Trophoblast cell (in vitro differentiated cells and primary cell): ENCODE measurements at regions not wholly inside any gene's neighbourhood (a gene's known extent, or its start where the extent isn't known, plus 50 kb on each side); places are given as distances from the start of the nearest gene placed in this dataset.

Source experiments
- DNase-seq, 2 donors: peaks; one replicate each; pipeline ENCODE4 v3.0.0-alpha.2; 2016
- H2AFZ ChIP-seq: 2 replicates; pipeline ENCODE4 v1.6.1; 2013; ENCODE audit warnings: low read length, moderate library complexity, mild to moderate bottlenecking; ENCODE audit not compliant: insufficient read depth, poor library complexity
- H2AK5ac ChIP-seq: 2 replicates; pipeline ENCODE4 v1.6.1; 2013; ENCODE audit warnings: mild to moderate bottlenecking, low read length
- H2BK120ac ChIP-seq: 2 replicates; pipeline ENCODE4 v1.6.1; 2013; ENCODE audit warnings: low read length, mild to moderate bottlenecking, moderate library complexity; ENCODE audit not compliant: insufficient read depth, poor library complexity
- H2BK12ac ChIP-seq: 2 replicates; pipeline ENCODE4 v1.6.1; 2013; ENCODE audit warnings: mild to moderate bottlenecking, low read length, moderate library complexity
- H2BK5ac ChIP-seq: 2 replicates; pipeline ENCODE4 v1.6.1; 2013; ENCODE audit warnings: low read length, low read depth, moderate library complexity, mild to moderate bottlenecking; ENCODE audit not compliant: poor library complexity
- H3K14ac ChIP-seq: 2 replicates; pipeline ENCODE4 v1.6.1; 2013; ENCODE audit warnings: mild to moderate bottlenecking, low read length
- H3K18ac ChIP-seq: 2 replicates; pipeline ENCODE4 v1.6.1; 2013; ENCODE audit warnings: mild to moderate bottlenecking, low read length
- H3K23ac ChIP-seq: 2 replicates; pipeline ENCODE4 v1.6.1; 2013; ENCODE audit warnings: low read length
- H3K27ac ChIP-seq: 2 replicates; pipeline ENCODE4 v1.5.1; 2013; ENCODE audit warnings: low read depth, mild to moderate bottlenecking, inconsistent platforms, low read length, moderate library complexity
- H3K27me3 ChIP-seq: 2 replicates; pipeline ENCODE4 v1.6.1; 2013; ENCODE audit warnings: inconsistent platforms, mild to moderate bottlenecking, low read length, moderate library complexity; ENCODE audit not compliant: insufficient read depth
- H3K36me3 ChIP-seq, 2 experiments: 1 replicate in 1 of 2; 2 replicates in 1 of 2; pipeline ENCODE4 v1.6.1; 2013; ENCODE audit warnings: low read length in 2 of 2, mild to moderate bottlenecking in 2 of 2, moderate library complexity in 1 of 2; ENCODE audit not compliant: insufficient read depth in 2 of 2, control insufficient read depth in 1 of 2
- H3K4ac ChIP-seq: 2 replicates; pipeline ENCODE4 v1.6.1; 2013; ENCODE audit warnings: low read depth, mild to moderate bottlenecking, low read length, moderate library complexity
- H3K4me1 ChIP-seq, 2 experiments: 1 replicate in 1 of 2; 2 replicates in 1 of 2; pipeline ENCODE4 v1.6.1; 2013; ENCODE audit warnings: low read length in 2 of 2, mild to moderate bottlenecking in 2 of 2, moderate library complexity in 1 of 2; ENCODE audit not compliant: insufficient read depth in 2 of 2, control insufficient read depth in 1 of 2
- H3K4me2 ChIP-seq: 2 replicates; pipeline ENCODE4 v1.6.1; 2013; ENCODE audit warnings: inconsistent platforms, mild to moderate bottlenecking, low read length, moderate library complexity
- H3K4me3 ChIP-seq: 2 replicates; pipeline ENCODE4 v1.5.1; 2013; ENCODE audit warnings: mild to moderate bottlenecking, low read depth, low read length, inconsistent platforms
- H3K79me1 ChIP-seq: one replicate; pipeline ENCODE4 v1.6.1; 2013; ENCODE audit warnings: low read length
- H3K79me2 ChIP-seq: 2 replicates; pipeline ENCODE4 v1.6.1; 2013; ENCODE audit warnings: low read length, mild to moderate bottlenecking; ENCODE audit not compliant: control insufficient read depth, insufficient read depth, poor library complexity
- H3K9ac ChIP-seq: 2 replicates; pipeline ENCODE4 v1.6.1; 2013; ENCODE audit warnings: mild to moderate bottlenecking, low read length
- H3K9me3 ChIP-seq: 2 replicates; pipeline ENCODE4 v1.6.1; 2013; ENCODE audit warnings: low read depth, mild to moderate bottlenecking, control low read depth, inconsistent platforms, low read length; ENCODE audit not compliant: insufficient read depth
- H4K12ac ChIP-seq: 2 replicates; pipeline ENCODE4 v1.6.1; 2013; ENCODE audit warnings: low read depth, mild to moderate bottlenecking, low read length, moderate library complexity
- H4K8ac ChIP-seq: 2 replicates; pipeline ENCODE4 v1.6.1; 2013; ENCODE audit warnings: low read depth, mild to moderate bottlenecking, low read length, moderate library complexity
- H4K91ac ChIP-seq: one replicate; pipeline ENCODE4 v1.6.1; 2013; ENCODE audit warnings: low read depth, mild to moderate bottlenecking, low read length, moderate library complexity
- WGBS: extraction: QIAGEN DNeasy Blood & Tissue Kit; methylation state at CpG from one replicate; pipeline ENCODE4 v1.1.7; 2013; ENCODE audit warnings: missing lambda C conversion rate; ENCODE audit not compliant: insufficient read length, insufficient coverage; ENCODE audit errors: extremely low coverage; 5-methylcytosine and 5-hydroxymethylcytosine counted together

GRCh38 chr1:218750216-218750970 is 405.3 kb downstream of the TGFB2 start:
- Histone ChIP-seq H2BK5ac (no peak overlapping the region), H3K79me2 (no peaks in the 10 kb centered on the region), H3K4me1 (peaks cover 0 to 5% of the 10 kb centered on the region in 2 experiments), H3K23ac (no peak overlapping the region), H3K18ac (no peak overlapping the region), H3K4ac (no peak overlapping the region), H3K14ac (no peak overlapping the region), H4K91ac (no peak overlapping the region), H3K27me3 (no peaks in the 10 kb centered on the region), H4K12ac (no peak overlapping the region), H2AK5ac (no peak overlapping the region), H4K8ac (no peak overlapping the region), H3K9me3 (peaks cover 2% of the 10 kb centered on the region), H3K79me1 (no peaks in the 10 kb centered on the region), H3K4me3 (no peak overlapping the region), H2BK120ac (no peak overlapping the region), H2BK12ac (no peak overlapping the region), H3K9ac (no peak overlapping the region), H2AFZ (no peak overlapping the region), H3K4me2 (no peak overlapping the region), H3K36me3 (peaks cover 0 to 2% of the 10 kb centered on the region in 2 experiments), H3K27ac (no peak overlapping the region)
- WGBS, result no CpG with 5 or more reads among the region's 16 CpGs
- peak; percentile 73 to 82 for DNase-seq

- H2BK12ac ChIP-seq, result no peak overlapping the region
- no peak overlapping the region for H3K18ac ChIP-seq
- no peaks in the 10 kb centered on the region for H3K79me2 ChIP-seq
- peak; percentile 11 to 45 for DNase-seq
- no peak overlapping the region for H3K23ac ChIP-seq
- peaks cover 2% of the 10 kb centered on the region for H3K9me3 ChIP-seq
- H3K4ac ChIP-seq, result no peak overlapping the region
- no peak overlapping the region for H2BK120ac ChIP-seq
- H2AK5ac ChIP-seq, result no peak overlapping the region
- H3K27me3 ChIP-seq, result no peaks in the 10 kb centered on the region
- H3K4me3 ChIP-seq, result no peak overlapping the region
- H3K4me1 ChIP-seq, result peaks cover 0 to 5% of the 10 kb centered on the region in 2 experiments
- H3K4me2 ChIP-seq, result no peak overlapping the region
- H4K8ac ChIP-seq, result no peak overlapping the region
- no peak overlapping the region for H3K14ac ChIP-seq
- no peak overlapping the region for H4K91ac ChIP-seq
- no peaks in the 10 kb centered on the region for H3K79me1 ChIP-seq
- H3K27ac ChIP-seq, result no peak overlapping the region
- no CpG with 5 or more reads among the region's 12 CpGs for WGBS
- H3K36me3 ChIP-seq, result peaks cover 0 to 2% of the 10 kb centered on the region in 2 experiments
- H2AFZ ChIP-seq, result no peak overlapping the region
- no peak overlapping the region for H3K9ac ChIP-seq
- no peak overlapping the region for H4K12ac ChIP-seq
- H2BK5ac ChIP-seq, result no peak overlapping the region
Measured at GRCh38 chr1:218751208-218751948, 406.2 kb downstream of the TGFB2 start.

- H3K36me3 ChIP-seq, result peaks cover 0 to 2% of the 10 kb centered on the region in 2 experiments
- H2BK12ac ChIP-seq, result no peak overlapping the region
- H4K91ac ChIP-seq, result no peak overlapping the region
- H3K18ac ChIP-seq, result no peak overlapping the region
- no peak overlapping the region for H4K12ac ChIP-seq
- no peak overlapping the region for H2BK5ac ChIP-seq
- no peaks in the 10 kb centered on the region for H3K79me1 ChIP-seq
- H3K14ac ChIP-seq, result no peak overlapping the region
- H3K79me2 ChIP-seq, result no peaks in the 10 kb centered on the region
- no peak overlapping the region for H3K4ac ChIP-seq
- H2AK5ac ChIP-seq, result no peak overlapping the region
- H2BK120ac ChIP-seq, result no peak overlapping the region
- H2AFZ ChIP-seq, result no peak overlapping the region
- H3K4me2 ChIP-seq, result no peak overlapping the region
- no CpG with 5 or more reads among the region's 3 CpGs for WGBS
- no peak overlapping the region for H4K8ac ChIP-seq
- no peak overlapping the region for H3K4me3 ChIP-seq
- H3K9me3 ChIP-seq, result peaks cover 2% of the 10 kb centered on the region
- DNase-seq, result no peak
- H3K9ac ChIP-seq, result no peak overlapping the region
- no peak overlapping the region for H3K23ac ChIP-seq
- peaks cover 0 to 5% of the 10 kb centered on the region in 2 experiments for H3K4me1 ChIP-seq
- no peak overlapping the region for H3K27ac ChIP-seq
- no peaks in the 10 kb centered on the region for H3K27me3 ChIP-seq
Measured at GRCh38 chr1:218752126-218752525, 407.0 kb downstream of the TGFB2 start.

- no peak for DNase-seq
- H4K91ac ChIP-seq, result no peak overlapping the region
- no peak overlapping the region for H3K9ac ChIP-seq
- no peaks in the 10 kb centered on the region for H3K79me1 ChIP-seq
- no peak overlapping the region for H3K23ac ChIP-seq
- WGBS, result no CpG with 5 or more reads among the region's 9 CpGs
- H4K8ac ChIP-seq, result no peak overlapping the region
- H3K9me3 ChIP-seq, result no peaks in the 10 kb centered on the region
- H3K14ac ChIP-seq, result no peak overlapping the region
- no peak overlapping the region for H3K4ac ChIP-seq
- no peak overlapping the region for H2AFZ ChIP-seq
- no peak overlapping the region for H3K4me2 ChIP-seq
- no peak overlapping the region for H2BK120ac ChIP-seq
- no peak overlapping the region for H3K4me3 ChIP-seq
- peaks cover 0 to 2% of the 10 kb centered on the region in 2 experiments for H3K36me3 ChIP-seq
- no peak overlapping the region for H2AK5ac ChIP-seq
- H3K4me1 ChIP-seq, result peaks cover 0 to 5% of the 10 kb centered on the region in 2 experiments
- H2BK5ac ChIP-seq, result no peak overlapping the region
- H3K27me3 ChIP-seq, result no peaks in the 10 kb centered on the region
- H3K79me2 ChIP-seq, result no peaks in the 10 kb centered on the region
- no peak overlapping the region for H4K12ac ChIP-seq
- no peak overlapping the region for H3K27ac ChIP-seq
- no peak overlapping the region for H3K18ac ChIP-seq
- H2BK12ac ChIP-seq, result no peak overlapping the region
Measured at GRCh38 chr1:218754477-218754876, 409.3 kb downstream of the TGFB2 start.
